Activated CD4-positive, alpha-beta T cell treated with anti-CD3 and anti-CD28 coated beads, Interleukin-2, amount 10 ng/mL, durations not matched to agents 24 days and 14 days (primary cell): ENCODE measurements at regions not wholly inside any gene's neighbourhood (a gene's known extent, or its start where the extent isn't known, plus 50 kb on each side); places are given as distances from the start of the nearest gene placed in this dataset.

Source experiments
- DNase-seq: peaks from one replicate; pipeline ENCODE4 v3.0.0; 2022
- H3K27ac Mint-ChIP-seq: one replicate; pipeline ENCODE4 v1.8.0; 2022; ENCODE audit warnings: mild to moderate bottlenecking, mixed read lengths
- H3K27me3 Mint-ChIP-seq: one replicate; pipeline ENCODE4 v1.8.0; 2022; ENCODE audit warnings: mixed read lengths
- H3K36me3 Mint-ChIP-seq: one replicate; pipeline ENCODE4 v1.8.0; 2022; ENCODE audit warnings: low read depth, mild to moderate bottlenecking, mixed read lengths
- H3K4me1 Mint-ChIP-seq: one replicate; pipeline ENCODE4 v1.8.0; 2021; ENCODE audit warnings: mixed read lengths
- H3K4me3 Mint-ChIP-seq: one replicate; pipeline ENCODE4 v1.8.0; 2022; ENCODE audit warnings: mild to moderate bottlenecking, moderate library complexity, mixed read lengths
- H3K9me3 Mint-ChIP-seq: one replicate; pipeline ENCODE4 v1.8.0; 2021; ENCODE audit warnings: mixed read lengths
- intact Hi-C: fragments of 100-400 bp; cut with micrococcal nuclease; formaldehyde crosslinking; loops from one replicate; pipeline ENCODE4 v1.15.1; 2023

DNA sequence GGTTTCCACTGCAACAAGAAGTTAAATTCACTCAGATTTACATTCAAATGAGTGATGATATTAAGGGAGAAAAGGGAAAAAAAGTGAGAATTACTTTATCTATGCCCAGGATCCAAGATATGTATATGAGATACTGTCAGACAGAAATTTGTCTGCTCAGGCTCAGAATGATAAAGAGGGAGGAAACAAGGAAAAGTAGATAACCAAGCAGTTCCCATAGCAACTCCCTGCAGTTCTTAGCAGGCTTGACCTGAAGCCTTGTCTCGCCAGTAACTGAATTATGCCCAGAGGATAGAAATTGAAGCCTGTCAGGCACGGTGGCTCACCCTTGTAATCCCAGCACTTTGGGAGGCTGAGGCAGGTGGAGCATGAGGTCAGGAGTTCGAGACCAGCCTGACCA, 304.4 kb downstream of the TLE1 start:
- Mint-ChIP-seq H3K27me3 (no peaks in the 10 kb centered on the region), H3K27ac (no peak overlapping the region), H3K36me3 (no peaks in the 10 kb centered on the region), H3K9me3 (no peaks in the 10 kb centered on the region), H3K4me1 (no peaks in the 10 kb centered on the region), H3K4me3 (no peak overlapping the region)
- no peak for DNase-seq
- intact Hi-C loops = no loop called here

- H3K9me3 Mint-ChIP-seq = no peaks in the 10 kb centered on the region
- no peak for DNase-seq
- no peaks in the 10 kb centered on the region for H3K27me3 Mint-ChIP-seq
- no peaks in the 10 kb centered on the region for H3K36me3 Mint-ChIP-seq
- no peak overlapping the region for H3K4me3 Mint-ChIP-seq
- no peak overlapping the region for H3K27ac Mint-ChIP-seq
- no peaks in the 10 kb centered on the region for H3K4me1 Mint-ChIP-seq
- intact Hi-C loops = no loop called here
Observed at GRCh38 chr9:81382281-81382680, 307.1 kb downstream of the TLE1 start.

DNA sequence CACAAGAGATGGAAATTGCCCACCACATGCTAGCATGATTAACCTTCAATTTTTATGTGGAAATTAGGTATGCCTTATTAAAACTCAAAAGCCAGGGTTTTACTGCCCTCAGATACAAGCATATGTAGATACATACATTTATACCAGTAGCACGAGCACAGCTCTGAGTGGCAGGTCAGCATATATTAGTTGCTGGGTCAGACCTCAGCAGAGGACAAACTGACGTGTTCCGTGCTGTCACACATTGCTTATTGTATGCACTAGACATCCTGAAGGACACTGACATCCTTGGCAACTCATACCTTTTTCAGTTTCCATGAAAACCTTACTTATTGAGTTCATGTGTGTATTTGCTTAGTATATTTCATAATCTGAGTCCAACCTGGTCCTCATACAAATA, 307.7 kb downstream of the TLE1 start:
- Mint-ChIP-seq H3K4me3 (no peak overlapping the region), H3K4me1 (no peaks in the 10 kb centered on the region), H3K27me3 (no peaks in the 10 kb centered on the region), H3K9me3 (no peaks in the 10 kb centered on the region), H3K36me3 (no peaks in the 10 kb centered on the region), H3K27ac (no peak overlapping the region)
- intact Hi-C loops = no loop called here
- DNase-seq = no peak

GRCh38 chr9:81380504-81381359, 308.6 kb downstream of the TLE1 start:
- Mint-ChIP-seq H3K27ac (no peak overlapping the region), H3K27me3 (no peaks in the 10 kb centered on the region), H3K9me3 (no peaks in the 10 kb centered on the region), H3K36me3 (no peaks in the 10 kb centered on the region), H3K4me3 (no peak overlapping the region), H3K4me1 (no peaks in the 10 kb centered on the region)
- intact Hi-C loops = no loop called here
- no peak for DNase-seq

DNA sequence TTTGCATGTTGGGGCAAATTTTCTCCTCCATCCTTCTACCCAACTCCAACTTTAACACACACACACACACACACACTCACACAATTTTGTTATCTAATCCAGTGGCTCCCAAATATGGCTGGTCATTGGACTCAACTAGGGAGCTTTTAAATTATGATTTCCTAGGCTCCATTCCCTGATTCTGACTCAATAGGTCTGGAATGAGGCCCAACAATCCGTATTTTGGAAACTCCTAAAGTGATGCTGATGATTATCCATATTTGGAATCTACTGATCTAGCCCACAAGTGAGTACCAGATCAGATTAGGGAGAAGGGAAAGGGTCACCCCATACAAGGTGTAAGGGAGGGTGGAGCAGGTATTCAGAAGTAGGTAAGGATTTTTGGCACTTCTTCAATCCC, 309.7 kb downstream of the TLE1 start:
- no peak overlapping the region for H3K27ac Mint-ChIP-seq
- DNase-seq = no peak
- no peaks in the 10 kb centered on the region for H3K4me1 Mint-ChIP-seq
- no peaks in the 10 kb centered on the region for H3K27me3 Mint-ChIP-seq
- no peaks in the 10 kb centered on the region for H3K9me3 Mint-ChIP-seq
- intact Hi-C loops = no loop called here
- no peaks in the 10 kb centered on the region for H3K36me3 Mint-ChIP-seq
- no peak overlapping the region for H3K4me3 Mint-ChIP-seq

- Mint-ChIP-seq H3K9me3 (no peaks in the 10 kb centered on the region), H3K27me3 (no peaks in the 10 kb centered on the region), H3K36me3 (no peaks in the 10 kb centered on the region), H3K4me1 (no peaks in the 10 kb centered on the region), H3K4me3 (no peak overlapping the region), H3K27ac (no peak overlapping the region)
- no peak for DNase-seq
- intact Hi-C loops = no loop called here
Observed at GRCh38 chr9:81377921-81378320, 311.4 kb downstream of the TLE1 start.

DNA sequence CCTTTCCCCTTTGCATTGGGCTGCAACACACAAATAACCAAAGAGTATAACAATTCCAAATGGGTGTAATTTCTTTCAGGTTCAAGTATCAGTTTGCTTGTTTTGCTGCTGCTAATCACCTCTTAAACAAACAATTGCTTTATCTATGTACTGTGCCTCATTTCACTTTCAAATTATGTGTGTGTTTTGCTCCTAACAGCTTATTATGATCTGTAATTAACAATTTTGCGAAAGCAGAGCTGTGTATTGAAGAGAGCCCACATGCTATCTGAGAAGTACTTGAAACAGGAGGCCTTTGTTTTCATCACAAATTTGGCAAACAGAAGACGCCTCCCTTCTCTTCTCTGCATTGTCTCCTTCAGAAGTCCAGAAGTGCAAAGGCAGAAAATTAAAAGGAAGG, 312.0 kb downstream of the TLE1 start:
- no peaks in the 10 kb centered on the region for H3K27me3 Mint-ChIP-seq
- H3K4me1 Mint-ChIP-seq = no peaks in the 10 kb centered on the region
- no peak overlapping the region for H3K4me3 Mint-ChIP-seq
- no peaks in the 10 kb centered on the region for H3K36me3 Mint-ChIP-seq
- DNase-seq = no peak
- H3K9me3 Mint-ChIP-seq = no peaks in the 10 kb centered on the region
- intact Hi-C loops = no loop called here
- H3K27ac Mint-ChIP-seq = no peak overlapping the region

DNA sequence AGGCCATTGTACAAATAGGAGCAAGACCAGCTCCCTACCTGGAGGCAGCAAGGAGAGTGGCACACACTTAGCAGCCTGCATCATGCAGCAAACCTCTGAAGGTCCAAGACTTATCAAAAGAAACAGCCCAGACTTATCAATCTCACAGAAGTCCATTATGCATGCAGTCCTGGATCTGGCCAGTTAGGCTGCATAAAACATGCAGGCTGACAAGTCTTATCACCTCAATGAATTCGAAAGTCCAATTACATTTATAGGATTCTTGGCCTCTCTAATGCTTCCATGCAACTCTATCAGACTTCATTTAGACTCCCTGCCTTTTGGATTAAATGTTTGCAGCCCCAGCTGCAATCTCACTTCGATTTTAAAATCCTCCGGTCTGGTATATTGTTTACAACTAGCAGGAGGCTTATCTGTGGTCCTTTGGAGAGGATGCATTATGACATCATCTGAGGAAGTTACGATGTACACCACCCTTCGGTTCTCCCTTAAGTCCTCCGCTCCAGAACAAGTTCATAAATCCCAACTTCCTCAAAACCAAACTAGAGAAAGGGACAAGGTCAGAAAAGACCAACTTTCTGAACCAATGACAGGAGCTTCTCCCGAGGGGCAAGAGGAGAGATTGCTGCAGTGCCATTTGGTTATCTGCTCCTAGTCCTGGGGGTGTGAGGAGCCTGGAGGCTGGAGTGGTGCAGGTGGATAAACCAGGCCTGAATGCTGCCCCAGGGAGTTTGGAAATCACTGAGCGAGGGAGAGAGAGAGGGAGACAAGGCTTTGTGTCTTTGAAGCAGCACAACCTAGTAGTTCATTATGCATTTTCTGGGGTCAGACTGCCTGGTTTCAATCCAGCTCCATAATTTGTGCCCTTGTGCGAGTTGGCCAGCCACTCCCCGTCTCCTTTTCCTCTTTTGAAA, 313.9 kb downstream of the TLE1 start:
- no peaks in the 10 kb centered on the region for H3K27me3 Mint-ChIP-seq
- no peak for DNase-seq
- H3K36me3 Mint-ChIP-seq = no peaks in the 10 kb centered on the region
- no peak overlapping the region for H3K27ac Mint-ChIP-seq
- H3K4me1 Mint-ChIP-seq = no peaks in the 10 kb centered on the region
- intact Hi-C loops = no loop called here
- no peaks in the 10 kb centered on the region for H3K9me3 Mint-ChIP-seq
- H3K4me3 Mint-ChIP-seq = no peak overlapping the region

GRCh38 chr9:81374459-81375186, 314.7 kb downstream of the TLE1 start:
- Mint-ChIP-seq H3K36me3 (no peaks in the 10 kb centered on the region), H3K4me3 (no peak overlapping the region), H3K9me3 (no peaks in the 10 kb centered on the region), H3K27me3 (no peaks in the 10 kb centered on the region), H3K27ac (no peak overlapping the region), H3K4me1 (no peaks in the 10 kb centered on the region)
- no peak for DNase-seq
- intact Hi-C loops = no loop called here

GRCh38 chr9:81373294-81373693, 316.1 kb downstream of the TLE1 start:
- H3K4me1 Mint-ChIP-seq = no peaks in the 10 kb centered on the region
- no peak for DNase-seq
- H3K27me3 Mint-ChIP-seq = no peaks in the 10 kb centered on the region
- H3K4me3 Mint-ChIP-seq = no peak overlapping the region
- H3K36me3 Mint-ChIP-seq = no peaks in the 10 kb centered on the region
- intact Hi-C loops = no loop called here
- no peak overlapping the region for H3K27ac Mint-ChIP-seq
- no peaks in the 10 kb centered on the region for H3K9me3 Mint-ChIP-seq

GRCh38 chr9:81372628-81373191, 316.6 kb downstream of the TLE1 start:
- no peaks in the 10 kb centered on the region for H3K9me3 Mint-ChIP-seq
- H3K36me3 Mint-ChIP-seq = no peaks in the 10 kb centered on the region
- DNase-seq = no peak
- intact Hi-C loops = no loop called here
- H3K4me1 Mint-ChIP-seq = no peaks in the 10 kb centered on the region
- H3K27ac Mint-ChIP-seq = no peak overlapping the region
- no peak overlapping the region for H3K4me3 Mint-ChIP-seq
- no peaks in the 10 kb centered on the region for H3K27me3 Mint-ChIP-seq

DNA sequence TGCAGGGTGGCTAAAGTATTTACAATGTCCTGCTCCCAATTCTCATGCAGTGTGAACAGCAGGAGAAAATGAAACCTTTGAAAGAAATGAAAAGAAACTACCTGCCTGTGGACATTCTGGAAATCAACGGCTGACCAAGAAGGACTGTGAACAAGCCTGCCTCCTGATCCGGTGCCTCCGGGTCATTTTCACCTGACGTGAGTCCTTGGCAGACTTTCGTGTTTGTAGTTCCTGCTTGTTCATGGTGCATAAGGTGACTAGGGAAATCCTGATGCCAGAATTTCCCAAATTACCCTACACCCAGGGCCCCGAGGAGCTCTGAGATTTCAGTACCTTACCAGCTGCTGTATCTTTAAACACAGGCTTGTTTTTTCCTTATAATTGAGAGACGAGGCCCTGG, 317.5 kb downstream of the TLE1 start:
- no peaks in the 10 kb centered on the region for H3K36me3 Mint-ChIP-seq
- no peaks in the 10 kb centered on the region for H3K9me3 Mint-ChIP-seq
- H3K4me1 Mint-ChIP-seq = no peaks in the 10 kb centered on the region
- no peak for DNase-seq
- H3K27me3 Mint-ChIP-seq = no peaks in the 10 kb centered on the region
- intact Hi-C loops = no loop called here
- no peak overlapping the region for H3K27ac Mint-ChIP-seq
- H3K4me3 Mint-ChIP-seq = no peak overlapping the region

DNA sequence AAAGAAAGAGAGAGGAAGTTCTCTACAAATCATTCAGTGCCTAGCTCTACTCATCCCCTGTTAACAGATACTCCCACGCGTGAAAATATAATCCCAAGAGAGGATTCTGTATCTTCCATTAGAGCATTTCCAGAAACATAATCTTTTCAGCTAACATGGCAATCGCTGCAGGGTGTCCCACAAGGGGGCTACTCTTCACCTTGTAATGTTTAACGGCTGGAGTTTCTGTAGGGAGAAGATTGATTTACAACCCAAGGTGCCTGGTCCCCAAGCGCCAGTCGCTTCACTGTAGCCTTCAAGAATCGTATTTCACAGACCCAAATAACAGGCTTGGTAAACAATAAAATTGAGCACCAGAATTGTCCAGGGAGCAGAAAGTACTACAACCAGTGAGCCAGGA, 318.7 kb downstream of the TLE1 start:
- H3K4me1 Mint-ChIP-seq = no peaks in the 10 kb centered on the region
- peaks cover 2% of the 10 kb centered on the region for H3K9me3 Mint-ChIP-seq

DNA sequence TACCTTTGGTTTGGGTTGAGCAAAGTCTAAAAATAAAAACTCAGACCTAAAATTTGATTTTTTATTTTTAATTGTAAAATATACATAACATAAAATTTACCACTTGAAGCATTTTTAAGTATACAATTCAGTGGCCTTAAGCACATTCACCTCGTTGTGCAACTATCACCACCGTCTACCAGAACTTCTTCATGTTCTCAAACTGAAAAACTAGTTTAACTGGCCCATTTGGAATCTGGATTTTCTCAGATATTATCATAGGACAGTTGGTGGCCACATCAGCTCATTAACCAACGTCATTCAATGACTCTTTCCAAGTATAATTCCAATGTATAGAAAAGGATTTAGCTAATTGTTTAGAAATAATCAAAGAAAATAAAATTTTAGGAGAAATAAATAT, 319.3 kb downstream of the TLE1 start:
- H3K36me3 Mint-ChIP-seq = no peaks in the 10 kb centered on the region

More for the DNA sequence above, 318.7 kb downstream of the TLE1 start:
- Mint-ChIP-seq H3K27me3 (no peaks in the 10 kb centered on the region), H3K27ac (no peak overlapping the region), H3K4me3 (no peak overlapping the region), H3K36me3 (no peaks in the 10 kb centered on the region)
- intact Hi-C loops = no loop called here
- no peak for DNase-seq

More for the DNA sequence above, 319.3 kb downstream of the TLE1 start:
- no peak overlapping the region for H3K27ac Mint-ChIP-seq
- no peak overlapping the region for H3K4me3 Mint-ChIP-seq
- no peaks in the 10 kb centered on the region for H3K27me3 Mint-ChIP-seq
- no peak for DNase-seq
- H3K4me1 Mint-ChIP-seq = no peaks in the 10 kb centered on the region
- peaks cover 2% of the 10 kb centered on the region for H3K9me3 Mint-ChIP-seq
- intact Hi-C loops = no loop called here
